ENCODE measurements at regions not wholly inside any gene's neighbourhood (a gene's known extent, or its start where the extent isn't known, plus 50 kb on each side); places are given as distances from the start of the nearest gene placed in this dataset.

DNA sequence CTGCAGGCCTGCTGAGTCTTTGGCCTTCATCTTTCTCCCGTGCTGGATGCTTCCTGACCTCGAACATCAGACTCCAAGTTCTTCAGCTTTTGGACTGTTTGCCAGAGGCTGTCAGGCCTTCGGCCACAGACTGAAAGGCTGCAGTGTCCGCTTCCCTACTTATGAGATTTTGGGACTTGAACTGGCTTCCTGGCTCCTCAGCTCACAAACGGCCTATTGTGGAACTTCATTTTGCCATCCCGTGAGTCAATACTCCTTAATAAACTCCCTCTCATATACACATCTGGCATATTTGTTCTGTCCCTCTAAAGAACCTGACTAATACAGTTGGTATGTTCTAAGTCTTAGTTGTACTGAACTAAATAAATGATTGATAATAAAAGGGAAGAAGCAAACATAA is 702.8 kb upstream of the LINC00305 start:
- no peaks in the 10 kb centered on the region for H3K36me3 Mint-ChIP-seq (ENCODE audit: low read depth)
- H3K4me3 Mint-ChIP-seq (ENCODE audit: unreplicated experiment): no peak overlapping the region
- DNase-seq (ENCODE audit: low spot score): no peak
- TF ChIP-seq, protein P1, sequence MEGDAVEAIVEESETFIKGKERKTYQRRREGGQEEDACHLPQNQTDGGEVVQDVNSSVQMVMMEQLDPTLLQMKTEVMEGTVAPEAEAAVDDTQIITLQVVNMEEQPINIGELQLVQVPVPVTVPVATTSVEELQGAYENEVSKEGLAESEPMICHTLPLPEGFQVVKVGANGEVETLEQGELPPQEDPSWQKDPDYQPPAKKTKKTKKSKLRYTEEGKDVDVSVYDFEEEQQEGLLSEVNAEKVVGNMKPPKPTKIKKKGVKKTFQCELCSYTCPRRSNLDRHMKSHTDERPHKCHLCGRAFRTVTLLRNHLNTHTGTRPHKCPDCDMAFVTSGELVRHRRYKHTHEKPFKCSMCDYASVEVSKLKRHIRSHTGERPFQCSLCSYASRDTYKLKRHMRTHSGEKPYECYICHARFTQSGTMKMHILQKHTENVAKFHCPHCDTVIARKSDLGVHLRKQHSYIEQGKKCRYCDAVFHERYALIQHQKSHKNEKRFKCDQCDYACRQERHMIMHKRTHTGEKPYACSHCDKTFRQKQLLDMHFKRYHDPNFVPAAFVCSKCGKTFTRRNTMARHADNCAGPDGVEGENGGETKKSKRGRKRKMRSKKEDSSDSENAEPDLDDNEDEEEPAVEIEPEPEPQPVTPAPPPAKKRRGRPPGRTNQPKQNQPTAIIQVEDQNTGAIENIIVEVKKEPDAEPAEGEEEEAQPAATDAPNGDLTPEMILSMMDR (IDR thresholded peaks at IDR 0.05): no peak
- no peaks in the 10 kb centered on the region for H3K27me3 Mint-ChIP-seq (ENCODE audit: low read depth)
- H3K9me3 Mint-ChIP-seq (ENCODE audit: low read depth): peaks cover 10% of the 10 kb centered on the region
- no peaks in the 10 kb centered on the region for H3K4me1 Mint-ChIP-seq (ENCODE audit: low read depth)
- H3K27ac Mint-ChIP-seq (ENCODE audit: unreplicated experiment): no peak overlapping the region

DNA sequence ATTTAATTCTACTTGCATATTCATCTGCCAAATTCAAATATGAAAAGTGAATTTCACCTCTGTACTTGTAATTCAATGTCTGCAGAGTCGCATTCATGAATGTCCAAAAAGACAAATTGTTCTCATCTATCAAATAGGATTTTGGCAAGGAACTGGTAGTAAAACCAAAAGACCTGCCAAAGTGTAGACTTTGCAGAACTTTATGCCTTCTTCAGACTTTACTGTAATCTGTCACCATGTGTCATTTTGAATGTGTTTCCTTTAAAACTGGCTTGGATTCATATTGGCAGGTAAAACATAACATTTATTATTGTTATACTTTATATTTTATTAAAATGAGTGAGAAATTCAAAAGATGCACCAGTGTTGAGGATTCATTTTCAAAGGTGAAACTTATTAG is 701.9 kb upstream of the LINC00305 start:
- H3K27me3 Mint-ChIP-seq (ENCODE audit: low read depth): no peaks in the 10 kb centered on the region
- no peak overlapping the region for H3K27ac Mint-ChIP-seq (ENCODE audit: unreplicated experiment)
- TF ChIP-seq, protein P1 (IDR thresholded peaks at IDR 0.05): no peak
- no peaks in the 10 kb centered on the region for H3K4me1 Mint-ChIP-seq (ENCODE audit: low read depth)
- no peak overlapping the region for H3K4me3 Mint-ChIP-seq (ENCODE audit: unreplicated experiment)
- peaks cover 10% of the 10 kb centered on the region for H3K9me3 Mint-ChIP-seq (ENCODE audit: low read depth)
- DNase-seq (ENCODE audit: low spot score): no peak
- no peaks in the 10 kb centered on the region for H3K36me3 Mint-ChIP-seq (ENCODE audit: low read depth)

DNA sequence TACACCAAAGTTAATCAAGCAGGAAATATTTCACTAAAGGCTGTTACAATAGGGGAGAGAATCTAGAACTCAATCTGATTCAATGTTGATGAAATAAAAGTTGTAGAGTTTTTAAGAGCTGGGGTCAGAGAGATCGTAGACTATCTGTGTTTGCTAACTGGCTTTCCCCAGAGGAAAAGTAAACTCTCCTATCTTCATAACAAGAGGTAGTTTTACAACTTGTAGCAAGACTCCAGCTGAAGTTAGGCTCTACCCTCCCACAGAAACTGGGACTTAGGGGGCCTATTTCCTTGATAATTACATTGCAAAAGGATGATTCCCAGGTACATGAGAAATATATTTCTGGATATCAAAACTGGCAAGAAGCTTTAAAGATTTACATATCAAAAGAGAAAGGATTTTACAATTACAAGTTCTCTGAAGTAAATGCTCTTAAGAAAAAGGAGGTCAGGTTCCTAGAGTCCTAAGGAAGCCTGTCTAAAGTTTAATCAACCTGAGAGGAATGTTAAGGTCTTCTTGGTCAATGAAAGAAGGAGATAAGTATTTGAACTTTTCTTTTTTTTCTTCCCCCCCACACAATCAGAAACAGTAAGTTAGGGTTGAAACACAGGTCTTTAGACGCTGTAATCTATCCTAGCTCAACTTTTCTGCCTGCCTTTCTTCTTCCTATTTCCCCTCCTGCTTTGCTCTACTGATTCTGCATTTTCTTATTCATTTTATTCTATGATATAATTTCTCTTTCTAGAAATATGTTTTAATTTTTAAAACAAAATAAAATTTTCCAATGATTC is 692.2 kb upstream of the LINC00305 start:
- TF ChIP-seq, protein P1 (IDR thresholded peaks at IDR 0.05): no peak
- Mint-ChIP-seq H3K36me3 (ENCODE audit: low read depth) (no peaks in the 10 kb centered on the region), H3K4me1 (ENCODE audit: low read depth) (no peaks in the 10 kb centered on the region), H3K27me3 (ENCODE audit: low read depth) (no peaks in the 10 kb centered on the region), H3K4me3 (ENCODE audit: unreplicated experiment) (no peak overlapping the region), H3K27ac (ENCODE audit: unreplicated experiment) (no peak overlapping the region), H3K9me3 (ENCODE audit: low read depth) (no peaks in the 10 kb centered on the region)
- no peak for DNase-seq (ENCODE audit: low spot score)

DNA sequence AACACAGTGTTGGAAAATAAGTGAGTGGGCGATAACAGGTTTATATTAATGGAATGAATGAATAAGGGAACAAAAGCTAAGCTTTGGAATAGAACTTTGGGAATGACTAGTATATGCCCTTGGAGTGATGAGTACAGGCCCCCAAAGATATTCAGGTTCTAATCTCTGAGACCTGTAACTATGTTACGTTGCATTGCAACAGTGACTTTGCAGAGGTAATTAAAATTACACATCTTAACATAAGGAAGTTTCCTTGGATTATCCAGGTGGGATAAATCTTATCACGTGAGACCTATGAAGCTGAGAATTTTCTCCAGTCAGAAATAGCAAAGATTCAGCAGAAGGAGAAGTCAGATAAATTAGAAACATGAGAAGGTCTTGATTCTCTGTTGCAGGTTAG is 661.5 kb upstream of the LINC00305 start:
- Mint-ChIP-seq H3K27ac (ENCODE audit: unreplicated experiment) (no peak overlapping the region), H3K36me3 (ENCODE audit: low read depth) (no peaks in the 10 kb centered on the region), H3K9me3 (ENCODE audit: low read depth) (peaks cover 8% of the 10 kb centered on the region), H3K4me1 (ENCODE audit: low read depth) (no peaks in the 10 kb centered on the region), H3K27me3 (ENCODE audit: low read depth) (no peaks in the 10 kb centered on the region), H3K4me3 (ENCODE audit: unreplicated experiment) (no peak overlapping the region)
- DNase-seq (ENCODE audit: low spot score): no peak
- TF ChIP-seq, protein P1 (IDR thresholded peaks at IDR 0.05): no peak

DNA sequence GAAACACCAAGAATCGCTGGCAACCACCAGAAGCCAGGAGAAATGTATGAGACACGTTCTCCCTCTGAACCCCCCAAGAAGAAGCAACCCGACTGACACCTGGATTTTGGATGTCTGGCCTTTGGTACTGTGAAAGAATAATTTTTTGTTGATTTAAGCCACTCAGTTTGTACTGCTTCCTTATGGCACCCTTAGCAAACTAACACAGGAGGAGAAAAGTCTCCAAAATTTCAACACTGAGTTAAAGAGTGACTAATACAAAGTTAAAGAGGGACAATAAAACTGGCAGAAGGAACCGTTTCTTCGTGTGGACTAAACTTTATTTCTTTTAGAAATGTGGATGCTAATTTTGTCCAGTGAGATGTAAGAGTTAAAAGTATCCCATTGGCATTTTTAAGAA is 660.9 kb upstream of the LINC00305 start:
- Mint-ChIP-seq H3K4me1 (ENCODE audit: low read depth) (no peaks in the 10 kb centered on the region), H3K27ac (ENCODE audit: unreplicated experiment) (no peak overlapping the region), H3K4me3 (ENCODE audit: unreplicated experiment) (no peak overlapping the region), H3K36me3 (ENCODE audit: low read depth) (no peaks in the 10 kb centered on the region), H3K9me3 (ENCODE audit: low read depth) (peaks cover 8% of the 10 kb centered on the region), H3K27me3 (ENCODE audit: low read depth) (no peaks in the 10 kb centered on the region)
- TF ChIP-seq, protein P1 (IDR thresholded peaks at IDR 0.05): no peak
- DNase-seq (ENCODE audit: low spot score): no peak

All from chondrocyte (in vitro differentiated cells).